Heart right ventricle (tissue), 16 donors: ENCODE measurements at regions not wholly inside any gene's neighbourhood (a gene's known extent, or its start where the extent isn't known, plus 50 kb on each side); places are given as distances from the start of the nearest gene placed in this dataset.

Source experiments
- ATAC-seq, 8 donors: fragments of 200-7000 bp; cut with Tn5 transposase; one replicate each; pipeline ENCODE4 v1.9.1; 2020; ENCODE audit warnings: mild to moderate bottlenecking in 8 of 8, moderate library complexity in 8 of 8, moderate number of reproducible peaks in 1 of 8
- DNase-seq, 2 donors: peaks; one replicate each; pipeline ENCODE4 v3.0.0-alpha.2; 2020
- H3K27ac ChIP-seq, 10 donors: fragments of 200-600 bp; sonication (generic) in 2 of 10; one replicate each; pipeline versions ENCODE4 v1.5.0 to v1.8.0; 2020 to 2022; ENCODE audit warnings: mild to moderate bottlenecking in 3 of 10
- H3K27me3 ChIP-seq, 7 donors: fragments of 200-600 bp; one replicate each; pipeline ENCODE4 v1.8.0; 2021 to 2022; ENCODE audit warnings: mild to moderate bottlenecking in 2 of 7
- H3K36me3 ChIP-seq, 9 donors: fragments of 200-600 bp; sonication (generic) in 1 of 9; one replicate each; pipeline versions ENCODE4 v1.5.0 to v1.8.0; 2020 to 2022; ENCODE audit warnings: mild to moderate bottlenecking in 2 of 9
- H3K4me1 ChIP-seq, 9 donors: fragments of 200-600 bp; sonication (generic) in 1 of 9; one replicate each; pipeline versions ENCODE4 v1.5.0 to v1.8.0; 2020 to 2022; ENCODE audit warnings: mild to moderate bottlenecking in 4 of 9
- H3K4me3 ChIP-seq, 10 donors: fragments of 200-600 bp; sonication (generic) in 2 of 10; one replicate each; pipeline versions ENCODE4 v1.5.0 to v1.8.0; 2020 to 2022; ENCODE audit warnings: mild to moderate bottlenecking in 7 of 10, moderate library complexity in 2 of 10
- H3K9me3 ChIP-seq, 11 donors: fragments of 200-600 bp in 10 of 11; sonication (generic) in 2 of 11; one replicate each; pipeline versions ENCODE4 v1.5.0 to v1.8.0; 2013 to 2022; ENCODE audit warnings: mild to moderate bottlenecking in 2 of 11, control low read depth in 1 of 11, moderate library complexity in 1 of 11
- WGBS, 2 donors: extraction: QIAGEN DNeasy Blood & Tissue Kit; methylation state at CpG; one replicate each; pipeline ENCODE4 v1.1.7; 2013; ENCODE audit warnings: inconsistent platforms in 1 of 2; 5-methylcytosine and 5-hydroxymethylcytosine counted together
- intact Hi-C, 10 donors: fragments of 100-400 bp; cut with DNase I; formaldehyde crosslinking; loops; one replicate each; pipeline versions ENCODE4 v1.11.1 to v1.14.2; 2022
- TF ChIP-seq, protein P1 (sequence below), 9 donors: fragments of 200-600 bp; sonication (generic) in 2 of 9; IDR thresholded peaks; one replicate each; pipeline versions ENCODE4 v1.5.0 to v1.8.0; 2021 to 2022; ENCODE audit warnings: antibody characterized with exemption in 9 of 9, mild to moderate bottlenecking in 5 of 9, moderate library complexity in 1 of 9
- donor health status: Arrhythmogenic right ventricular cardiomyopathy.
- donor health status: ischemic (EF 13 %, LVEDD 7.1; RV severe dilation, severe dysfunction).
- donor health status: healthy with polysubstance abuse.
- donor health status: DM: no; HTN: yes; CAD: no.
- donor health status: DM: no; HTN: no; CAD: no.
- donor health status: ischemic (EF 25% LVEDD 6.9; RV normal size, moderate dysfunction).
- donor health status: ischemic (EF 25% LVEDD 5.7; RV mildly dilated, moderate dysfunction).
- donor health status: healthy.
- donor health status: DM: yes; HTN: yes; CAD: no.
- donor health status: Ischemic cardiomyopathy.
- donor health status: ischemic (EF 35%, LVEDD 5.7; RV mildly dilated, moderate dysfunction).
- donor health status: nonischemic (EF 11% LVEDD 7.7; RV severe dilation, severe dysfunction).
- donor health status: DM: yes; HTN: yes; CAD: no.
- donor health status: PGD.
- donor health status: ischemic (EF 29% LVEDD 5.4; RV normal size, mild dysfunction).
- donor health status: nonischemic (EF 23%, LVEDD 6.1; RV moderate dilation, normal function).

DNA sequence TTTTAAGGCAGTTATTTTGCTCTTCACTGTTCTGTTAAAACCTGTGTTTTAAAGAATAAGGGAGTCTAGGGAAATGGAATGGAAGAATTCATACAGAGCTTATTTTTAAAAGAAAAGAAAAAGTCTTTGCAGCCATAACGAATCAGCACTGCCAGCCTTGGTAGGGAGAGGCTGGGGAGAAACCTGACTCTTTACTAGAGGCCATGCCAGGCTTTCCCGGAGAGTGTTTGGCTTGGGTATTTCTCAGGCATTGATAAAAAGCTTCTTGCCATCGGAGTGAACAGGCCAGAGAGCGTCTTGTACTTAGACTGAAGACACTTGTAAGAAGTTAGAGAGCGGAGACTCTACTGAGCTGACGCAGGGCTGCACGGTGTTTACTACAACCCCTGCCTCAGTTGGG lies 72.7 kb upstream of the NFIL3 start:
- no peaks in the 10 kb centered on the region for H3K9me3 ChIP-seq
- DNase-seq: no peak
- intact Hi-C loops: no loop called here
- 79 to 83% methylated on average over 7 of the region's 7 CpGs for WGBS, 2 donors
- peak overlapping the region in 1 of 10 donors; percentile 71 for H3K27ac ChIP-seq
- peaks cover 0 to 10% (median 0%) of the 10 kb centered on the region in 9 donors for H3K4me1 ChIP-seq
- no peak overlapping the region for H3K4me3 ChIP-seq
- TF ChIP-seq, protein P1, sequence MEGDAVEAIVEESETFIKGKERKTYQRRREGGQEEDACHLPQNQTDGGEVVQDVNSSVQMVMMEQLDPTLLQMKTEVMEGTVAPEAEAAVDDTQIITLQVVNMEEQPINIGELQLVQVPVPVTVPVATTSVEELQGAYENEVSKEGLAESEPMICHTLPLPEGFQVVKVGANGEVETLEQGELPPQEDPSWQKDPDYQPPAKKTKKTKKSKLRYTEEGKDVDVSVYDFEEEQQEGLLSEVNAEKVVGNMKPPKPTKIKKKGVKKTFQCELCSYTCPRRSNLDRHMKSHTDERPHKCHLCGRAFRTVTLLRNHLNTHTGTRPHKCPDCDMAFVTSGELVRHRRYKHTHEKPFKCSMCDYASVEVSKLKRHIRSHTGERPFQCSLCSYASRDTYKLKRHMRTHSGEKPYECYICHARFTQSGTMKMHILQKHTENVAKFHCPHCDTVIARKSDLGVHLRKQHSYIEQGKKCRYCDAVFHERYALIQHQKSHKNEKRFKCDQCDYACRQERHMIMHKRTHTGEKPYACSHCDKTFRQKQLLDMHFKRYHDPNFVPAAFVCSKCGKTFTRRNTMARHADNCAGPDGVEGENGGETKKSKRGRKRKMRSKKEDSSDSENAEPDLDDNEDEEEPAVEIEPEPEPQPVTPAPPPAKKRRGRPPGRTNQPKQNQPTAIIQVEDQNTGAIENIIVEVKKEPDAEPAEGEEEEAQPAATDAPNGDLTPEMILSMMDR (IDR thresholded peaks at IDR 0.05): no peak
- ATAC-seq: no peak
- no peaks in the 10 kb centered on the region for H3K27me3 ChIP-seq
- no peaks in the 10 kb centered on the region for H3K36me3 ChIP-seq

- H3K27me3 ChIP-seq: no peaks in the 10 kb centered on the region
- H3K4me3 ChIP-seq: no peak overlapping the region
- peak overlapping the region in 2 of 10 donors; percentile 25 to 71 for H3K27ac ChIP-seq
- WGBS, 2 donors: 55 to 64% methylated on average over 4 of the region's 4 CpGs
- H3K36me3 ChIP-seq: no peaks in the 10 kb centered on the region
- H3K9me3 ChIP-seq: no peaks in the 10 kb centered on the region
- DNase-seq (no peak), ATAC-seq (peak in 4 of 8 donors; percentile 16 to 61 (median 52))
- TF ChIP-seq, protein P1 (IDR thresholded peaks at IDR 0.05): no peak
- intact Hi-C loops: no loop called here
- H3K4me1 ChIP-seq: peaks cover 0 to 7% (median 0%) of the 10 kb centered on the region in 9 donors
Observed at GRCh38 chr9:91495450-91495849, 71.8 kb upstream of the NFIL3 start.

DNA sequence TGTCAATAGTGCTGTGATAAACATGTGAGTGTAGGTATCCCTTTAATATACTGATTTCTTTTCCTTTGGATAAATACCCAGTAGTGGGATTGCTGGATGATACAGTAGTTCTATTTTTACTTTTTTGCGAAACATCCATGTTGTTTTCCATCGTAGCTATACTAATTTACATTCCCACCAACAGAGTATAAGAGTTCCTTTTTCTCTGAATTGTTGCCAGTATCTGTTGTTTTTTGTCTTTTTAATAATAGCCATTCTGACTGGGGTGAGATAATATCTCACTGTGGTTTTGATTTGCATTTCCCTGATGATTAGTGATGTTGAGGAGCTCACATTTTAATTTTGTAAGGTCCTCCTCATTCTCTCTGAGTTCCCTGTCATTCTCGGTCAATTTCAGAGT lies 71.1 kb upstream of the NFIL3 start:
- intact Hi-C loops: no loop called here
- no peak overlapping the region for H3K4me3 ChIP-seq
- H3K4me1 ChIP-seq: peaks cover 0 to 8% (median 3%) of the 10 kb centered on the region in 9 donors
- no peaks in the 10 kb centered on the region for H3K36me3 ChIP-seq
- peak overlapping the region in 2 of 10 donors; percentile 25 to 71 for H3K27ac ChIP-seq
- DNase-seq (no peak), ATAC-seq (no peak)
- TF ChIP-seq, protein P1 (IDR thresholded peaks at IDR 0.05): no peak
- 77 to 79% methylated on average over 3 of the region's 3 CpGs for WGBS, 2 donors
- H3K9me3 ChIP-seq: no peaks in the 10 kb centered on the region
- no peaks in the 10 kb centered on the region for H3K27me3 ChIP-seq

DNA sequence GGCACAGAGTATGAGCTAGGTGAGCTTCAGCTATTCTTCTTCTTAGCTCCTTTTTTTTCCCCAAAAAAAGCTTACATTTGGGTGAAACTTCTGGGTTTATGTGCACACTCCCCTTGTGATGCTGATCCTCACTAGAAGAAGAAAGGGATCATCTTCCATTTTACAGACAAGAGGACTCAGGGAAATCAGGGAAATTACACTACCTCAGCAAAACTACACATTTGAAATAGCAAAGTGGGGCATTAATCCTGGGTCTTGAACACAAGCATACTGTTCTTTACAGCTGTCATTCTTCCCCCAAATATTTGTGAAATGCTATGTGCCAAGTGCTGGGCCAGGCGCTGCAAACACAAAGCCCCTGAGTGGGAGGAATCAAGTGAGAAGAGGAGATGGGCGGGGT lies 68.6 kb upstream of the NFIL3 start:
- ATAC-seq: no peak
- no peak overlapping the region for H3K4me3 ChIP-seq
- H3K9me3 ChIP-seq: no peaks in the 10 kb centered on the region
- TF ChIP-seq, protein P1 (IDR thresholded peaks at IDR 0.05): no peak
- H3K36me3 ChIP-seq: no peaks in the 10 kb centered on the region
- 84 to 87% methylated on average over 2 of the region's 2 CpGs for WGBS, 2 donors
- no peak overlapping the region for H3K27ac ChIP-seq
- no peaks in the 10 kb centered on the region for H3K27me3 ChIP-seq
- no peak for DNase-seq
- intact Hi-C loops: no loop called here
- H3K4me1 ChIP-seq: peaks cover 0 to 22% (median 16%) of the 10 kb centered on the region in 9 donors
